ENCODE measurements at regions not wholly inside any gene's neighbourhood (a gene's known extent, or its start where the extent isn't known, plus 50 kb on each side); places are given as distances from the start of the nearest gene placed in this dataset.
A peak's percentile ranks its signal among the peaks of the same experiment; 100 is the strongest.

- peak in 1 of 2 experiments; percentile 30 for DNase-seq
Measured at GRCh38 chr14:31944256-31945073, 132.6 kb upstream of the ARHGAP5 start.

- DNase-seq: peak; percentile 75 to 82
Measured at GRCh38 chr14:31945074-31945613, 132.0 kb upstream of the ARHGAP5 start.

- no peak for DNase-seq
Measured at GRCh38 chr14:31945701-31946100, 131.4 kb upstream of the ARHGAP5 start.

GRCh38 chr14:31947076-31947475, 130.0 kb upstream of the ARHGAP5 start:
- no peak for DNase-seq

GRCh38 chr14:31947680-31948595, 129.2 kb upstream of the ARHGAP5 start:
- DNase-seq: no peak

- DNase-seq: no peak
Measured at GRCh38 chr14:31949709-31950108, 127.4 kb upstream of the ARHGAP5 start.

- DNase-seq: no peak
Measured at GRCh38 chr14:31950331-31950730, 126.8 kb upstream of the ARHGAP5 start.

GRCh38 chr14:31950764-31951637, 126.1 kb upstream of the ARHGAP5 start:
- DNase-seq: peak; percentile 79 to 83

- no peak for DNase-seq
Measured at GRCh38 chr14:31951638-31951964, 125.5 kb upstream of the ARHGAP5 start.

GRCh38 chr14:31952573-31952972, 124.5 kb upstream of the ARHGAP5 start:
- no peak for DNase-seq

GRCh38 chr14:31953210-31953609, 123.9 kb upstream of the ARHGAP5 start:
- DNase-seq: no peak

- no peak for DNase-seq
Measured at GRCh38 chr14:31954991-31955390, 122.1 kb upstream of the ARHGAP5 start.

- DNase-seq: no peak
Measured at GRCh38 chr14:31955936-31956579, 121.0 kb upstream of the ARHGAP5 start.

- DNase-seq: no peak
Measured at GRCh38 chr14:31957565-31957964, 119.5 kb upstream of the ARHGAP5 start.

- DNase-seq: no peak
Measured at GRCh38 chr14:31960039-31960438, 117.1 kb upstream of the ARHGAP5 start.

GRCh38 chr14:31961896-31962295, 115.2 kb upstream of the ARHGAP5 start:
- DNase-seq: no peak

GRCh38 chr14:31962920-31963319, 114.2 kb upstream of the ARHGAP5 start:
- no peak for DNase-seq

- no peak for DNase-seq
Measured at GRCh38 chr14:31963587-31963986, 113.5 kb upstream of the ARHGAP5 start.

- no peak for DNase-seq
Measured at GRCh38 chr14:31964490-31964889, 112.6 kb upstream of the ARHGAP5 start.

GRCh38 chr14:31965071-31965734, 111.9 kb upstream of the ARHGAP5 start:
- DNase-seq: no peak

Data from SHP77 (cell line).